ENCODE measurements at regions not wholly inside any gene's neighbourhood (a gene's known extent, or its start where the extent isn't known, plus 50 kb on each side); places are given as distances from the start of the nearest gene placed in this dataset.

GRCh38 chr1:219365451-219365850 is 191.8 kb downstream of the LYPLAL1 start:
- no peak for TF ChIP-seq TCF12 (IDR thresholded peaks at IDR 0.05; ENCODE audit: low read depth)
- TF ChIP-seq MAX (IDR thresholded peaks at IDR 0.05) = no peak
- TF ChIP-seq RAD21 (IDR thresholded peaks at IDR 0.05; ENCODE audit: low read depth) = no peak
- no peak for TF ChIP-seq USF1 (IDR thresholded peaks at IDR 0.05)
- no peak for TF ChIP-seq TAF1 (IDR thresholded peaks at IDR 0.05; ENCODE audit: low read depth)
- no peak for TF ChIP-seq ZBTB7A (IDR thresholded peaks at IDR 0.05; ENCODE audit: low read depth)
- no peak for TF ChIP-seq REST (IDR thresholded peaks at IDR 0.05; ENCODE audit: low read depth)

GRCh38 chr1:219362702-219363101 is 189.0 kb downstream of the LYPLAL1 start:
- TF ChIP-seq USF1 (IDR thresholded peaks at IDR 0.05) (no peak), TEAD4 (IDR thresholded peaks at IDR 0.05) (no peak), TCF12 (IDR thresholded peaks at IDR 0.05; ENCODE audit: low read depth) (no peak), MAX (IDR thresholded peaks at IDR 0.05) (no peak), ZBTB7A (IDR thresholded peaks at IDR 0.05; ENCODE audit: low read depth) (no peak)

- TF ChIP-seq NFIC (IDR thresholded peaks at IDR 0.05) (no peak), EP300 (IDR thresholded peaks at IDR 0.05; ENCODE audit: borderline replicate concordance) (no peak)
Measured at GRCh38 chr1:219359126-219359525, 185.4 kb downstream of the LYPLAL1 start.

GRCh38 chr1:219358080-219358479 is 184.4 kb downstream of the LYPLAL1 start:
- TF ChIP-seq EGR1 (IDR thresholded peaks at IDR 0.05) = no peak
- TF ChIP-seq MAX (IDR thresholded peaks at IDR 0.05) = no peak
- TF ChIP-seq ZBTB7A (IDR thresholded peaks at IDR 0.05; ENCODE audit: low read depth) = no peak

GRCh38 chr1:219354962-219355361 is 181.3 kb downstream of the LYPLAL1 start:
- TF ChIP-seq RAD21 (IDR thresholded peaks at IDR 0.05; ENCODE audit: low read depth) (no peak), USF1 (IDR thresholded peaks at IDR 0.05) (no peak), TCF12 (IDR thresholded peaks at IDR 0.05; ENCODE audit: low read depth) (no peak), CEBPB (IDR thresholded peaks at IDR 0.05) (no peak), REST (IDR thresholded peaks at IDR 0.05; ENCODE audit: low read depth) (no peak)

- TF ChIP-seq FOXM1 (IDR thresholded peaks at IDR 0.05; ENCODE audit: borderline replicate concordance, low read depth) (no peak), EGR1 (IDR thresholded peaks at IDR 0.05) (no peak), NFIC (IDR thresholded peaks at IDR 0.05) (no peak), ZBTB7A (IDR thresholded peaks at IDR 0.05; ENCODE audit: low read depth) (no peak), TCF12 (IDR thresholded peaks at IDR 0.05; ENCODE audit: low read depth) (no peak), CEBPB (IDR thresholded peaks at IDR 0.05) (no peak), REST (IDR thresholded peaks at IDR 0.05; ENCODE audit: low read depth) (no peak), YY1 (IDR thresholded peaks at IDR 0.05; ENCODE audit: low read depth) (no peak), CREB1 (IDR thresholded peaks at IDR 0.05; ENCODE audit: low read depth) (no peak)
Measured at GRCh38 chr1:219352961-219353651, 179.4 kb downstream of the LYPLAL1 start.
